ENCODE measurements at regions not wholly inside any gene's neighbourhood (a gene's known extent, or its start where the extent isn't known, plus 50 kb on each side); places are given as distances from the start of the nearest gene placed in this dataset.

DNA sequence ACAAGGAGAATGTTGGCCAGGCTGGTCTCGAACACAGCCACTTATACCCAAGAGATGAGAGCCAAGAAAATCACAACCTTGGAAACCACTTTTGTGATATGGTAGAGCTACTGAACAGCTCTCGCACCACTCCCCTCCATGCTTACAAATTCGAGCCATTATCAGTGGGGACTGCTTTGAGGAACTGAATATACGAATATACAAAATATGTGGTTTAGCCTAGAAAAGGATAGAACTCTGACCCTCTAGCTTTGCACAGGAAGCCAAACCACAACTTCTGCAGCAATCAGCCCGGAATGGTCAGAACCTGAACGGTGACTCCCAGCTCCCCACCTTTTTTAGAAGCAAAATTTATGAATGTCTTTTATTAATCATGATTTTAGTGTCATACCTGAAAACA is 129.8 kb upstream of the TMEM132C start:
- Histone ChIP-seq H3K79me2 (ENCODE audit: control insufficient read depth, insufficient read depth, low read length) (no peaks in the 10 kb centered on the region), H3K4me2 (ENCODE audit: insufficient read depth, low read length) (no peak overlapping the region), H3K4me1 (ENCODE audit: control insufficient read depth, extremely low read depth, insufficient read depth, low read length) (no peaks in the 10 kb centered on the region), H3K36me3 (ENCODE audit: control insufficient read depth in 2 of 2, extremely low read depth in 1 of 2, insufficient read depth in 2 of 2, low read length in 2 of 2) (no peaks in the 10 kb centered on the region), H3K27me3 (ENCODE audit: control insufficient read depth in 2 of 2, insufficient read depth in 2 of 2, low read length in 2 of 2) (no peaks in the 10 kb centered on the region), H3K4me3 (replicated peaks in 1 of 3; ENCODE audit: insufficient read depth in 1 of 3, low read depth in 1 of 3, low read length in 3 of 3) (no peak overlapping the region), H3K9me1 (replicated peaks; ENCODE audit: control insufficient read depth, extremely low read depth, insufficient read depth, low read length) (no peaks in the 10 kb centered on the region), H3K9me3 (replicated peaks; ENCODE audit: control insufficient read depth, insufficient read depth, low read length) (peaks cover 2% of the 10 kb centered on the region), H2AFZ (ENCODE audit: low read depth, low read length) (no peak overlapping the region), H3K9ac (replicated peaks; ENCODE audit: extremely low read depth, insufficient read depth, low read length) (no peak overlapping the region), H4K20me1 (replicated peaks; ENCODE audit: control insufficient read depth, extremely low read depth, insufficient read depth, low read length) (no peaks in the 10 kb centered on the region), H3K27ac (ENCODE audit: insufficient read depth, low read depth, low read length) (no peak overlapping the region)
- intact Hi-C loops (cut with micrococcal nuclease) (no loop called here), dilution Hi-C loops (cut with MboI; ENCODE audit: extremely low pct_ligation_motif_present, low sequenced_read_pairs) (no loop called here)
- BruUV-seq (replicated peaks), result no TSS peak
- no peak for FAIRE-seq
- DNase-seq (ENCODE audit: low read depth, low spot score), result no peak
- TF ChIP-seq POLR2A (IDR thresholded peaks at IDR 0.05; ENCODE audit: low read depth, low read length), result no peak
- TF ChIP-seq JUN (IDR thresholded peaks at IDR 0.05; ENCODE audit: borderline replicate concordance, insufficient read depth, insufficient read length, low read depth), result no peak
- TF ChIP-seq FOS (IDR thresholded peaks at IDR 0.05; ENCODE audit: borderline replicate concordance, insufficient read depth, low read length), result no peak
- TF ChIP-seq POLR2AphosphoS5 (IDR thresholded peaks at IDR 0.05; ENCODE audit: insufficient read depth, low read depth, low read length), result no peak
- TF ChIP-seq GATA2 (IDR thresholded peaks at IDR 0.05; ENCODE audit: insufficient read depth, insufficient read length, low read depth, low read length), result no peak
- no peak for TF ChIP-seq MYC (IDR thresholded peaks at IDR 0.05; ENCODE audit: low read depth, low read length)
- TF ChIP-seq, protein P1, sequence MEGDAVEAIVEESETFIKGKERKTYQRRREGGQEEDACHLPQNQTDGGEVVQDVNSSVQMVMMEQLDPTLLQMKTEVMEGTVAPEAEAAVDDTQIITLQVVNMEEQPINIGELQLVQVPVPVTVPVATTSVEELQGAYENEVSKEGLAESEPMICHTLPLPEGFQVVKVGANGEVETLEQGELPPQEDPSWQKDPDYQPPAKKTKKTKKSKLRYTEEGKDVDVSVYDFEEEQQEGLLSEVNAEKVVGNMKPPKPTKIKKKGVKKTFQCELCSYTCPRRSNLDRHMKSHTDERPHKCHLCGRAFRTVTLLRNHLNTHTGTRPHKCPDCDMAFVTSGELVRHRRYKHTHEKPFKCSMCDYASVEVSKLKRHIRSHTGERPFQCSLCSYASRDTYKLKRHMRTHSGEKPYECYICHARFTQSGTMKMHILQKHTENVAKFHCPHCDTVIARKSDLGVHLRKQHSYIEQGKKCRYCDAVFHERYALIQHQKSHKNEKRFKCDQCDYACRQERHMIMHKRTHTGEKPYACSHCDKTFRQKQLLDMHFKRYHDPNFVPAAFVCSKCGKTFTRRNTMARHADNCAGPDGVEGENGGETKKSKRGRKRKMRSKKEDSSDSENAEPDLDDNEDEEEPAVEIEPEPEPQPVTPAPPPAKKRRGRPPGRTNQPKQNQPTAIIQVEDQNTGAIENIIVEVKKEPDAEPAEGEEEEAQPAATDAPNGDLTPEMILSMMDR (IDR thresholded peaks at IDR 0.05; ENCODE audit: extremely low read depth in 1 of 2, insufficient read depth in 1 of 2, low read depth in 1 of 2, low read length in 2 of 2), result no peak
- TF ChIP-seq, protein P2, sequence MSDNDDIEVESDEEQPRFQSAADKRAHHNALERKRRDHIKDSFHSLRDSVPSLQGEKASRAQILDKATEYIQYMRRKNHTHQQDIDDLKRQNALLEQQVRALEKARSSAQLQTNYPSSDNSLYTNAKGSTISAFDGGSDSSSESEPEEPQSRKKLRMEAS (IDR thresholded peaks at IDR 0.05; ENCODE audit: insufficient read depth, insufficient read length), result no peak
- TF ChIP-seq EZH2 (IDR thresholded peaks at IDR 0.05; ENCODE audit: borderline replicate concordance, low read depth, low read length, severe bottlenecking), result no peak
- ChIA-PET POLR2A (no interaction called here), CTCF (no interaction called here)

Data from endothelial cell of umbilical vein (primary cell).